Lung (tissue), 11 donors: ENCODE measurements at regions not wholly inside any gene's neighbourhood (a gene's known extent, or its start where the extent isn't known, plus 50 kb on each side); places are given as distances from the start of the nearest gene placed in this dataset.
A peak's percentile ranks its signal among the peaks of the same experiment; 100 is the strongest.

Experiments used
- ATAC-seq: fragments of 200-7000 bp; cut with Tn5 transposase; one replicate; pipeline ENCODE4 v1.9.1; 2020; ENCODE audit warnings: moderate number of reproducible peaks; ENCODE audit not compliant: insufficient read depth, low FRiP score
- DNase-seq, 3 donors: peaks; one replicate each; pipeline ENCODE4 v3.0.0-alpha.2; 2013 to 2017
- H3K27ac ChIP-seq, 2 donors: one replicate each; pipeline ENCODE4 v1.5.1; 2013; ENCODE audit warnings: mild to moderate bottlenecking in 2 of 2, moderate library complexity in 2 of 2, control low read depth in 1 of 2, inconsistent platforms in 1 of 2, low read depth in 1 of 2, low read length in 1 of 2
- H3K27me3 ChIP-seq, 3 donors: one replicate each; pipeline ENCODE4 v1.5.1; 2013; ENCODE audit warnings: low read length in 2 of 3; ENCODE audit not compliant: control insufficient read depth in 3 of 3, insufficient read depth in 3 of 3
- H3K36me3 ChIP-seq, 4 donors: one replicate each; pipeline ENCODE4 v1.5.1; 2013; ENCODE audit warnings: low read length in 4 of 4, mild to moderate bottlenecking in 1 of 4, moderate library complexity in 1 of 4; ENCODE audit not compliant: control insufficient read depth in 4 of 4, insufficient read depth in 4 of 4
- H3K4me1 ChIP-seq, 5 donors: one replicate each; pipeline ENCODE4 v1.5.1; 2013; ENCODE audit warnings: low read length in 5 of 5, mild to moderate bottlenecking in 2 of 5, moderate library complexity in 1 of 5; ENCODE audit not compliant: control insufficient read depth in 5 of 5, insufficient read depth in 5 of 5
- H3K4me3 ChIP-seq: one replicate; pipeline ENCODE4 v1.5.1; 2013; ENCODE audit warnings: mild to moderate bottlenecking, control low read depth, moderate library complexity
- H3K9ac ChIP-seq, 2 donors: one replicate each; pipeline ENCODE4 v1.5.1; 2013; ENCODE audit warnings: low read length in 2 of 2, control low read depth in 1 of 2; ENCODE audit not compliant: insufficient read depth in 1 of 2
- H3K9me3 ChIP-seq, 4 donors: one replicate each; pipeline ENCODE4 v1.5.1; 2013; ENCODE audit warnings: low read length in 3 of 4, mild to moderate bottlenecking in 1 of 4, moderate library complexity in 1 of 4; ENCODE audit not compliant: control insufficient read depth in 4 of 4, insufficient read depth in 3 of 4
- WGBS, 2 donors: extraction: QIAGEN DNeasy Blood & Tissue Kit; methylation state at CpG; one replicate each; pipeline ENCODE4 v1.1.7; 2013; 5-methylcytosine and 5-hydroxymethylcytosine counted together
- TF ChIP-seq, protein P1 (sequence below): IDR thresholded peaks from 2 replicates; pipeline ENCODE4 v1.5.1; 2012; ENCODE audit warnings: mild to moderate bottlenecking; ENCODE audit errors: control extremely low read depth, extremely low read depth
- donor health status: control.
- donor health status: control.
- donor health status: Bipolar disorder and iron deficiency.
- donor health status: healthy.
- donor health status: DM: yes; HTN: yes; CAD: no.

DNA sequence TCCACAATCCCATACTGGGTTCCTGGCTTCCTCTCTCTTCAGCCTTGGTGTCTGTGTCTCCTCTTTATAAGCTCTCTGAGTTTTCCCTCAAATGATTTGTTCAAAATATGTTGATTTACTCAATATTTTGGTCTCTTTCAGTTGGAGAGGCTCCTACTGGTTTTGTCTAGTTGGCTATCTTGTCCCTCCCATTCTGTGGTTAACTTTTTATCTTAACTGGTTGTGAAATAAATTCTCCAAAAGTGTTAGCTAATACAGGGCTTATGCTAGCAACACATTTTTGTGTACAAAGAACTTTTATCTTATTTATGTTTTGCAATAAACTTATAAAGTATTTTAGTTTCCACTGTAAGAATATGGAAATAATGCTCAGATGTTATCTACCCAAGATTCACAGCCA is 200.9 kb downstream of the AASDHPPT start:
- H3K27me3 ChIP-seq = no peaks in the 10 kb centered on the region
- DNase-seq = peak in 2 of 3 donors; percentile 8 to 45
- H3K4me3 ChIP-seq = no peak overlapping the region
- H3K4me1 ChIP-seq = no peaks in the 10 kb centered on the region
- no peaks in the 10 kb centered on the region for H3K36me3 ChIP-seq
- TF ChIP-seq, protein P1, sequence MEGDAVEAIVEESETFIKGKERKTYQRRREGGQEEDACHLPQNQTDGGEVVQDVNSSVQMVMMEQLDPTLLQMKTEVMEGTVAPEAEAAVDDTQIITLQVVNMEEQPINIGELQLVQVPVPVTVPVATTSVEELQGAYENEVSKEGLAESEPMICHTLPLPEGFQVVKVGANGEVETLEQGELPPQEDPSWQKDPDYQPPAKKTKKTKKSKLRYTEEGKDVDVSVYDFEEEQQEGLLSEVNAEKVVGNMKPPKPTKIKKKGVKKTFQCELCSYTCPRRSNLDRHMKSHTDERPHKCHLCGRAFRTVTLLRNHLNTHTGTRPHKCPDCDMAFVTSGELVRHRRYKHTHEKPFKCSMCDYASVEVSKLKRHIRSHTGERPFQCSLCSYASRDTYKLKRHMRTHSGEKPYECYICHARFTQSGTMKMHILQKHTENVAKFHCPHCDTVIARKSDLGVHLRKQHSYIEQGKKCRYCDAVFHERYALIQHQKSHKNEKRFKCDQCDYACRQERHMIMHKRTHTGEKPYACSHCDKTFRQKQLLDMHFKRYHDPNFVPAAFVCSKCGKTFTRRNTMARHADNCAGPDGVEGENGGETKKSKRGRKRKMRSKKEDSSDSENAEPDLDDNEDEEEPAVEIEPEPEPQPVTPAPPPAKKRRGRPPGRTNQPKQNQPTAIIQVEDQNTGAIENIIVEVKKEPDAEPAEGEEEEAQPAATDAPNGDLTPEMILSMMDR = no peak
- no peak overlapping the region for H3K27ac ChIP-seq
- peaks cover 0 to 5% (median 1%) of the 10 kb centered on the region in 4 donors for H3K9me3 ChIP-seq
- no peak for ATAC-seq
- H3K9ac ChIP-seq = no peak overlapping the region

DNA sequence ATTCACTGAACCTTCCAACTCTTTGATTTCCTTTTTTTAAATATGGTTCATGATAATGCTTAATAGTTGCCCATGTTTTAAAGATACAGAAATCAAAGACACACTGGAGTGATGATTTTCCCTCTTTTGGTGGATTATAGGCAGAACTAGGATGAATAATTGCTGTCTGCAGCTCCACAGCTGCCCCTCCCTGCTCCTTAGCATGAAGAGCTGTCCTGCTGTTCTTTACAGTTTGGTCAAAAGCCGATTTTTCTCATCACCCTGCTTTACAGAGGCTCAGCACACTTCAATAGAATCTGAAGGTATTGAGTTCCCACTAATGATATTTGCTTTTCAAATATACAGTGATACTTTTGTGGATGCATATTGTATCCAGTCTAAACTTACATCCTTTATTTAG is 202.6 kb downstream of the AASDHPPT start:
- H3K4me3 ChIP-seq = no peak overlapping the region
- WGBS, 2 donors = 52 to 56% methylated on average over 1 of the region's 1 CpG
- no peaks in the 10 kb centered on the region for H3K4me1 ChIP-seq
- H3K9ac ChIP-seq = no peak overlapping the region
- ATAC-seq (no peak), DNase-seq (no peak)
- H3K9me3 ChIP-seq = peaks cover 0 to 5% (median 1%) of the 10 kb centered on the region in 4 donors
- TF ChIP-seq, protein P1 = no peak
- H3K27ac ChIP-seq = no peak overlapping the region
- H3K36me3 ChIP-seq = no peaks in the 10 kb centered on the region
- no peaks in the 10 kb centered on the region for H3K27me3 ChIP-seq

DNA sequence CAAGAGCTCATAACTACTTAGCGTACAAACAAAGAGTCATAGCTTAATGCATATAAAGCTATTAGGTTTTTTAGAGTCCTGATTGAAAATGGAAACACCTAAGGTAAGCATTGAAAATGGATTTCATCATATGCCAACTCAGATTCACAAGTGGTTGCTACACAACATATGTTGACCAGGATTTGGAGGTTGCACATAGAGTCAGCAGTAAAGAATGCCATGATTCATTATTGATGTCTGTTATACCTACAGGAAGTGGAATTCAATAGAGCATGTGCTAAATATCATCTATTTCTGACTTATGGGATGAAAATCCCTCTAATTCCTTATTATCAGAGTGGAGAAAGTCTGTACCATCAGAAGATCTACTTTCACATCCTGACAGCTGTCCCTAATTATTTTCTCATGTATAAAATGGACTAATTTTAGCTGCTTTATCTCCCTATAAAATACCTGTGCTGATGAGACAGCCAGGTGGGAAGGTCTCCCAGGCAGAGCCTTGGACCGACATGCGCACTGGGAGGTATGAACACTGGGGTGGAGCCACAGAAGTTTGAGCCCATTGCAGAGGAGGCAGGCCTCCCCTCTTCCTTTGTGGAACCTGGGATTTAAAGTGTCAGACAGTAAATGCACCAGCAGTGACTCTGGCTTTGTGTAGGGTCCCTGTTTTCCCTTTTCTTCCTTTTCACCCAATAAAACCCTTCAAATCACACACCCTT is 204.2 kb downstream of the AASDHPPT start:
- Histone ChIP-seq H3K4me1 (no peaks in the 10 kb centered on the region), H3K9me3 (peaks cover 0 to 5% (median 1%) of the 10 kb centered on the region in 4 donors), H3K27me3 (no peaks in the 10 kb centered on the region), H3K36me3 (no peaks in the 10 kb centered on the region), H3K4me3 (no peak overlapping the region), H3K9ac (no peak overlapping the region), H3K27ac (no peak overlapping the region)
- no peak for ATAC-seq
- WGBS, 2 donors = 95 to 96% methylated on average over 3 of the region's 3 CpGs
- DNase-seq = no peak
- TF ChIP-seq, protein P1 = no peak
